GM19438 (cell line): ENCODE measurements at regions not wholly inside any gene's neighbourhood (a gene's known extent, or its start where the extent isn't known, plus 50 kb on each side); places are given as distances from the start of the nearest gene placed in this dataset.
"Not testable (repeated sequence)": the region's sequence is repeated elsewhere in the genome, so short reads cannot be mapped to it uniquely, and the experiment has no call there.

Source experiments
- ATAC-seq: cut with Tn5 transposase; IDR thresholded peaks from one replicate; pipeline ENCODE4 v1.9.1; 2021; ENCODE audit warnings: low read depth; ENCODE audit not compliant: unreplicated experiment

DNA sequence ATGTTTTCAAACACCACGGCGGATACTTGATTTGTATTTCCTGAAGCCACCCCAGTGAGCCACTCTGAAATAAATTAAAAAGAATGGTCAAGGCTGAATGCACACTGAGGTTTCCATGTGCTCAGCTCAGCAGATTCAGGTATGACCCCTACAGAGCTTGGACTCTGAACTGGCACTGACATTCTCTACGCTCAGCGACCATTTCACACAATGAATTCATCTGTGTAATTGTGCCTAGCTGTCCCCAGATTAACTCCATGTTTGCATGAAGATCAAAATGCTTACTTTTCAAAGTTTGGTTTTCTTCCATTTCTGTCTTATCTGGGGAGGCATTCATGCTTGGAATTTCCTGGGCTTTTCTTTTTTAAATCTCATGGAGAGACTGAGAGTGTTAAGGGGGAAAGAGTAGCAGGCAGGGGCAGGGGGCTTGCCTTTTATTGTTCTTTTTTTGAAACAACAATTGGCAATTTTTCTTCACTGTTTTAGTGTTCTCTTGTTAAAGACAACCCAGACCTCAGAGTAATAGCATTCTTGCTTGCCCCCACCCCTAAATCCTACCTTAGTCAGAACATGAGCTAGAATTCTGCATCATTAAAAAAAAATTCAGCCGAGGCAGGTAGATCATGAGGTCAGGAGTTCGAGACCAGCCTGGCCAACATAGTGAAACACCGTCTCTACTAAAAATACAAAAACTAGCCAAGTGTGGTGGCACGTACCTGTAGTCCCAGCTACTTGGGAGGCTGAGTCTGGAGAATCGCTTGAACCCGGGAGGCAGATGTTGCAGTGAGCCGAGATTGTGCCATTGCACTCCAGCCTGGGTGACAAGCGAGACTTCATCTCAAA is 85.5 kb upstream of the HNF1B start:
- peak; percentile 41 for ATAC-seq

DNA sequence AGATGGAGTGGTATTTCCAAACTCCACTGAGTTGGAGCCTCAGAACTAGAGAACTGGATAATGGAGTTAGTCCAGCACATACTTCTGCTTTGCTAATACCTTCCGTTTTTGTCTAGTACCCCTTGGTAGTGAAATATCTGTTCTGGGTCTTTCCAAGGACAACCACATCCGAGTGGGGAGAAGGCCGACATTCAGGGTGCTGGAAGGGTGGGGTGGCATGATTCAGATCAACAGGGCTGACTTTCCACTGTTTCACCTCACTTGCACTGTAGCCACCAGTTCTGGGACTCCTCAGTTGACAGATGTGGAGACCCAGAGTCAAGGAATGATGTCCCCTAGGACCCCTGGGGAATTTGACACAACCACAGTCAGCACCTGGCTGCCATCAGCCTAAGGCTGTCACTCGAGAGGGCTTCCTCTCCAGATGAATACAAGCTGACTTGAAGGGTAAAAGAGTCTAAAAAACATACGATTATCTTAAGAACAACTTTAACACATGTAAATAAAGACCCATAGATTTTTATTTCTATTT is 84.8 kb upstream of the HNF1B start:
- ATAC-seq = peak; percentile 56

DNA sequence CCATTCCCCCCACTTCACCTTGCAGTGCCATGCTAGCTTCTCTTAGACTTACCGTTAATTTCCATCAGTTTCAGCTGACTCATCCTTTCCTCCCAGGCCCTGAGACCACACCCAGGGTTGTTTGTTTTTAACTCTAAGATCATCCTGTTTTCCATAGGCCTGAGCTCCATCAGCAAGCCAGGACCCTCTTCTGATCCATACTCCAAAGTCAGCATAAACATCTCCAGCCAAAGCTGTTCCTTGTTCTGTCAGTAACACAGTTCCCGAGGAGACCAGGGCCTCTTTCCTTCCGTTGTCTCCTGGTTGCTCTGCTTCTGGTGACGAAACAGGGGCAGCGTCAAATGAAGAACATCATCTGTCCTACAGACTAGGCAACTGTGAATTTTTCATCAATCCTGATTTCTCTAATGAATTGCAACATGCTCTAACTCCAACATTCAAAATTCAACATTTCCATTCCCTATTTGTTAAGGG is 83.8 kb upstream of the HNF1B start:
- ATAC-seq = no peak

DNA sequence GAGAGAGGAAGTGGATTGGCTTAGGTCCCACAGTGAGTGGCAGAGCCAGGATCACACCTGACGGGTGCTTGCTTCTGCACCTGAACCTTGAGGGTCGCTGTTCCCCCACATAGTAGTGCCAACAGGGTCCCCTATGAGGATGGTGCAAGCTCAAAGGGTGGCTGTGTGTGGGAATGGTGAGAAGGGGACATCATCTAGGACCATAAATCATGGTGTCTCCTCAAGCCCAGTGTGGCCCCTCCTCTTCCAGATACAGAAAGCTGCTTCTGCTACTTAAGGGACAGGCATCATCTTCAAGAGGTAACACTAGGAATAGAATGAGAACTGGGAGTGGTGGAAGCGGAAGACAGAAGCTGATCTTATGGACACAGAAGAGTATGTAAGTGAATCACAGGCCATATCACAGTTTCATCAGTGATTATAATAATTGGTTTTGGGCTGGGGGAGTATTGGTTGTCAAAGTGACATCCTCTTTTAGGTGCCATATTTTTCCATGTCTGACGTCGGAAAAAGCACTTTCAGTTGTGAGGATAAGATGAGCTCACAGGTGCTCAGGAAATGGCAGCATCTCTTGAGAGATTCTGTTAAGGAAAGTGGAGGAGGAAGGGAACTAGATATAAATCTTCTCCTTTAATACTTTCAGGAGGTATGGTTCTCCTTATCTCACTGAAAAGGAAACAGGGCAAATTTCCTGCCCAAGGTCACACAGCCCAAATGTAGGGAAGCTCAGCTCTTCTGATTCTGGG is 83.2 kb upstream of the HNF1B start:
- no peak for ATAC-seq

DNA sequence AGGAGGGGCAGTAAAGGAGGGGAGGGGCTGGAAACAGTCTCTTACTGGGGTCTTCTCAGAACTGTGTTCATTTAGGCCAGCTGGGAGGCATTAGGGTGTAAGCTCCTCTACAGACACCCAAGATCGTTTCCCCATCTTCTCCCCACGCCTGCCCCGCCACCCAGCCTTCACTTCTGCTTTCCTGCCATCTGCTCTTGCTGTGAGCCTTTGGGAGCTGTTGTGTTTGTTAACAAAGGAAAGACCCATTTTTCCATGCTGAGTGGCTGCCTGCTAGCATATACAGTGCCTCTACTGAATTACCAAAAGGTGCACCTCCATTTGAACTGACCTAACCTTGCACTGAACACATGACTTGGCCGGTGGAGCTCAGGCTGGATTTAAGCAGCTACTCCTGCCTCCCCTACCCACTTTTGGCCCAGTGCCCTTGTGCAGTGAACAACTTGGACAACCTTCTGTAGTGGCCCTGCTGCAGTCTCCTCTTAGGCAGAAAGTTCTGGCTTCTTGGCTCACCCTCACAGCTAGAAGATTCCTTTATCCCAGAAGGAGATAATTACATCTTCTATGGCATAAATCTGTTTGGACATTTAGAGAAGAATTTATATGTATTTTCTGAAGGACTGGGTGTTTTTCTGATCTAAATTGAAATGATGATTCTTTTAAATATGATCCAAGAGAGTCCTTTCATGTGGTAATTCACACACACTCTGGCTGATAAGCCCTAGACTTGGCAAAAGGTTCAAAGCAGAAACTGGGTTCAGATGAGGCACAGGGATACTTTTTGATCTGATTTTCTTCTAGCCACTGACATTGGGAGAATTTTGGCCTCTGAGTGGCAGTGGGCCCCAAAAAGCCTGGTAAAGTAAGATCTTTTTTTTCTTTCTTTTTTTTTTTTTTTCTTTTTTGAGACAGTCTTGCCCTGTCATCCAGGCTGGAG is 81.9 kb upstream of the HNF1B start:
- ATAC-seq = no peak

DNA sequence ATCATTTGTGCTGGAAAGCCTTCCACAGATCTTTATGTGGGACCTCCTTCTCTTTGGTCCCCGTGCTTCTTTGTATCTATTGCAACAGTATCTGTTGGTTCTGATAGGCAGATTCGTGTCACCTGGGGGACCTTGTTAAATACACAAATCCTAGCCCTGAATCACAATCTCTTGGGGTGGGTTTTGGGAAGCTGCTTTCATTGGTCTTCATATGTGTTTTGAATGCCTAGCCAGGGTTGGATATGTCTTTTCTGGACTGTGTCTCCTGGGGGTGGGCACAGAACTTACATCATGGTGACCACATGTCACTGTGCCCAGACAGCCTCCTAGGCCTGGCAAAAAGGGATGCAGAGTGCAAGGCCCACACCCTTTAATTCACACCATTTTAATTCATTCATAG is 81.0 kb upstream of the HNF1B start:
- ATAC-seq = no peak

DNA sequence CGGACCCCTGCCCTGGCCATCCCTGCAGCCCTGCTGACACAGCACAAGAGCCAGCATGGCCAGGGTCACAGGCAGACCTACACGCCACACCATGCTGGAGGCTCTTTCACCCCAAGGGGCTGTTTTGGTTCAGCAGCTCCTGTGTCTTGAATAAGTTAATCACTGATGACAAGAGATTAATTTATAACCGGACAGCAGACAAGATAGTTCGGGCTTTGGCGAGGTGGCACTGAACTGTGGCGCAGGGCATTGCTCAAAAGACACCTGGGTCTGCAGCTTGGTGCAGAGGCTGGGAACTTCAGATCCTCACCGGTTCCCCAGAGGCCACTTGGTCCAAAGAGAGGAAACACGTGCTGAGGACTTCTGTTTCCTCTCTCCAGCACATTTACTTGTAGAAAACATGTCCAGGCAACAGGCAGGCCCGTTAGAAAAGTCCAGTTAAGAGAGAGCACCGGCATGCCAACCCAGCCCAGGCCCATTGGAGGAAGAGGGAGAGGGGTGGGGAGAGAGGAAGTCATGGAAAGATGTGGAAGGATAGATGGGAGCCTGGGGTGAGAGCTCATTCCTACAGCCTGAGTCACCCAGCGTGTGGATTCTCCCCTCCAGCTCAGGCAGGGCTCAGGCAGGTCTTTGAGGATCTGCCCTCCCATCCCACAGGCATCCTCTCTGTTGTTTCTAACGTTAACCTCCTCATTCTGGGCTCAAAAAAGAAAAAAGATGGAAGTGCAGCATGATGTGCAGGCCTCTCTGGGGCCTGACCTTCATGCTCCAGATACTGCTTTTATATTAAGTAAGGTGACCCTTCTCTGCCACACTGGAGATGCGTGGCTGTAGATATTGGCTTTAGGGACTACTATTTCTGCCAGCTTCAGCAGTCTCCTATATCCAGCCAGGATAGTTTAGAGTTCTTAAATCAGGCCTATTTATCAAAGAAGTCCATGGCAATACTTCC is 80.0 kb upstream of the HNF1B start:
- peak; percentile 48 for ATAC-seq

DNA sequence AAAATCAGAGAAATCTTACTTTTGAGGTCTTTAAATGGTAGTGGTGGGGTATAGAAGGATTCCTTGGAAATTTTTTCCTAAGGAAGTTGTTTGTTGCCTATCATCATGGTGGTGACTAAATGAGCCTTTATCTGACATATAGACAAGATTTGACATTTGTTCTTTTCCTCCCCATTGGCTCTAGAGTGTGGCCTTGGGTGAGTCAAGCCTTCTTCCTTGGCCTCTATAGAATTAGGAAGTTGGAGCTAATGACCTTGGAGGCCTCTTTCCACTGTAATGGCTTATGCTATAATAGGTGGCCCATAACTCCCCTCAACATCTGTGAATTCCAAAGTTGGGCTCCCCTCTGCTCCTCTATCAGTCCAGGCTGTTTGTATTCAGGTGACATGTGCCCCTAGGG is 79.1 kb upstream of the HNF1B start:
- no peak for ATAC-seq

DNA sequence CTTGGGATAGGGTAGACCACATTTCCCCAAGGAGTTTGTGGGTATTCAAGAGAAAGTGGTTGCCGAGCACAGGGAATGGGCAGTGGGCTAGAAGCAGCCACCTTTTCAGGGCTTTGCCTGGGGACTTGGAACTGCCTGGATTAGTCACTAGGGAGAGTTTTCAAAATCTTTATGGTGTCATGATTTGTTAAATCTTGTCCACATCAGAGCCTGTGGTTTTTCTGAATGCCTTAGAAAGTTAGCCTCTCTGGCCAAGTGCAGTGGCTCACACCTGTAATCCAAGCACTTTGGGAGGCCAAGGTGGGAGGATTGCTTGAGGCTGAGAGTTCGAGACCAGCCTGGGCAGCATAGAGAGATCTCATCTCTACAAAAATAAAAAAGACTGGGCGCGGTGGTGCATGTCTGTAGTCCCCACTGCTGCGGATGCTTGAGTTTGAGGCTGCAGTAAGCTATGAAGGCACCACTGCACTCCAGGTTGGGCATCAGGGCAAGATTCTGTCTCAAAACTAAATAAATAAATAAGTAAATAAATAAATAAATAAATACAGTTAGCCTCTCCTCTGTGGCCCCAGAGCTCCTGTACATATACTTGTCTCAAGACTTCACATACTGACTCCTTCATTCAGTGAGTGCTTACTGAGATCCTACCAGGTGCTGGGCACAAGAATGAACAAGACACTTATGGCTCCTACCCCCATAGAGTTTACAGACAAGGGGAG is 76.3 kb upstream of the HNF1B start:
- no peak for ATAC-seq

DNA sequence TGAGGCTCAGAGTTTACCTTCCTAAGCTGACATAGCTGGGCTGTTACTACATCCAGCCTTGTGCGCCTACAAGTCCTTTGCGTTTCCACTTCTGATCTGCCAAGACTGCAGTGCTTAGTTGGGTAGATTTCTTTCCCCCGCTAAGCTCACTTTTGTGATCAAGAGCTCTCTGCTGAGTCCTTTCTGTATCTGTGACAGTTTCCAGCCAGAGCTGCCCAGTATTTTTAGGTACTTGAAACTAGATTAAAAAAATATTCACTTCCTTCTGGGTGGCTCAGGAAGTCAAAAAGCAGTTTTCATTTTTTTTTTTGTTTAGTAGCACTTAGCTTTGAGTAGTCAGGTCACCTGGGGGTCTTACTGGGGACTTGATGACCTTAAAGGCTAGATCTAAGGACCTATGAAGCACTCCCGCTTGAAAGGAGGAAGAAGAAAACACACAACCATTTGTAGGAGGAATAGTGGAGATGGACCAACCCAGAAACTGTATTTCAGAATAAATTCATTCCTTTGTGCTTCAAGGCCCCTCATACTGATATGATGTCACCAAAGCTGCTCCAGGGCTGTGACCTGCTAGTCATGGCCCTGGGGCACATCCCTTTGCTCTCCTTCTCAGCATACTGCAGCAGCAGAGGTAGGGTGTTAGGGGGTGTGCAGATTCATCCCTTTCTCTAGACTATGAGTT is 75.6 kb upstream of the HNF1B start:
- no peak for ATAC-seq

DNA sequence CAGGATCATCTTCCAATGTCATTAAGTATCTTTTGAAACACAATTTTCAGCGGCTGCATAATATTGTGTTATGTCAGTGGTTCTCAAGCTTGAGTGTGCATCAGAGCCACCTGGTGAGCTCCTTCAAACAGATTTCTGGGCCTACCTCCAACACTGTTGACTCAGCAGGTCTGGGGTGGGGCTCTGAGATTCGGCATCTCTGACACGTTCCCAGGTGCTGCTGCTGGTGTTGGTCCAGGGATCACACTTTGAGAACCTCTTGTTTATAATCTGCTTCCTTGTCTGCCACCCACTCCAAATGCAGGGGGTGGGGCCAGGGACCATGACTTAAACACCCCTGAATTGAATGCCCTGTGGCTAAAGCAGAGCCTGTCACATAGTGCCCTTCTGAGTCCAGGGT is 73.8 kb upstream of the HNF1B start:
- ATAC-seq = no peak

DNA sequence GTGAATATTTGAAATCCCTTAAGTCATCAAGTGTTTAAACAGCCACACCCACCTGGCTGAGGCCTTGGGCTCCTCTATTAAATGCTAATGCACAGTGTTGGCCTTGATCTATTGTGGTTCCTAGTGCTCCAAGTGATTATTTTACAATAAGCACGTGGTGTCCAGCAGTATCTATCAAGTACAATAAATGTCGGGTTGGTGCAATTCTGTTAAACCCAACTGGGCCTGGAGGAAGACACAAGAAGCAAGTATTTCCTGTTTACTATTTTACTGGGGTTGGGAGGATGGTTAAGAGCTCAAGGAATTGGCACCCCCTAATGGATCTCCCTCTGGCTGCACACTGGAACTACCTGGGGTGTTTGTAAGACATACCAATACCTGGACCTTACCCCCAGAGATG is 72.1 kb upstream of the HNF1B start:
- no peak for ATAC-seq

DNA sequence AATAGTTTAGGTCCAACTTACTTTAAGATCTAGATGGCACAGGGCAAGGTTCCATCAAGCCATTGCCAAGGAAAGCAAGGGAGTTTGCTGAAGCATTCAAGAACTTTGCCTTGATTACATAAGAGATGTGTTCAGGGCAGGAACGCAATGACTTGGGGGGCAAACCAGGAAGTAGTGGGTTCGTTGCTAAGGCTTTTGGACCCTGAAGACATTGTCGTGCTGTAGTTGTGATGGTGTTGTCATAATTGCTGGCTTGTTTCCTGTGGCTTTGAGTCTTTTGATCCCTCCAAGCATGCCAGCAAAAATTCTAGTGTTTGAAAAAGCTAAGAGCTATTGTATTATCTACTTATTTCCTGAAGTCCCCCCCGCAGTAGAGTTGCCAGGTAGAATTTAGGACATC is 70.7 kb upstream of the HNF1B start:
- no peak for ATAC-seq

DNA sequence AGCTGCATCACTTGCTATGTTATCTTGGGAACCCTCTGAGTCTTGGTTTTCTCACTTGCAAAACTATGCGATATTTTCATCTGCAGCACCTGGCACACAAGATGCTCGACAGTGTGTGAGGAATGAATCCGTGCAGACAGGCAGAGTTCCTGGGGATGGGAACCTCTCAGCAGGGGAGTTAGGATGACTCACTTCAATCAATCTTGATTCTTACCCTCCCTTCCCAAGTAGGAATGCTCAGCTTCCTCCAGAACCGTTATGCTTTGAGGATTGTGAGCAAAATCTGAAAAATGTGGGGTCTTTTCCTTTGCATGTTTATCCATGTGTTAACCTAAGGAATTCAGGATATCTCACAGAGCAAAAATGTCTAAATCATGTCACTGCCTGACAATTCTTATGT is 68.9 kb upstream of the HNF1B start:
- no peak for ATAC-seq

DNA sequence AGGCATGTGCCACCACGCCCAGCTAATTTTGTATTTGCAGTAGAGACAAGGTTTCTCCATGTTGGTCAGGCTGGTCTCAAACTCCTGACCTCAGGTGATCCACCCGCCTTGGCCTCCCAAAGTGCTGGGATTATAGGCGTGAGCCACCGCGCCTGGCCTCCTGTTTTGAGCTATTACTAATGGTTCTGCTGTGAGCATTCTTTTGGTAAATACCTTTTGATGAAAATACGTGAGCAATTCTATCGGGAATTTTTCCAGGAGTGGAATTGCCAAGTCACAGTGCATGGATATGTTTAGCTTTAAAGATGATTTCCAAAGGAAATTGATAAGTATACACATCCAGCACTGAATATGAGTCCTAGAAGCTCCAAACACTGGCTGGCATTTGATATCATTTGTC is 64.0 kb upstream of the HNF1B start:
- ATAC-seq = not testable (repeated sequence)

DNA sequence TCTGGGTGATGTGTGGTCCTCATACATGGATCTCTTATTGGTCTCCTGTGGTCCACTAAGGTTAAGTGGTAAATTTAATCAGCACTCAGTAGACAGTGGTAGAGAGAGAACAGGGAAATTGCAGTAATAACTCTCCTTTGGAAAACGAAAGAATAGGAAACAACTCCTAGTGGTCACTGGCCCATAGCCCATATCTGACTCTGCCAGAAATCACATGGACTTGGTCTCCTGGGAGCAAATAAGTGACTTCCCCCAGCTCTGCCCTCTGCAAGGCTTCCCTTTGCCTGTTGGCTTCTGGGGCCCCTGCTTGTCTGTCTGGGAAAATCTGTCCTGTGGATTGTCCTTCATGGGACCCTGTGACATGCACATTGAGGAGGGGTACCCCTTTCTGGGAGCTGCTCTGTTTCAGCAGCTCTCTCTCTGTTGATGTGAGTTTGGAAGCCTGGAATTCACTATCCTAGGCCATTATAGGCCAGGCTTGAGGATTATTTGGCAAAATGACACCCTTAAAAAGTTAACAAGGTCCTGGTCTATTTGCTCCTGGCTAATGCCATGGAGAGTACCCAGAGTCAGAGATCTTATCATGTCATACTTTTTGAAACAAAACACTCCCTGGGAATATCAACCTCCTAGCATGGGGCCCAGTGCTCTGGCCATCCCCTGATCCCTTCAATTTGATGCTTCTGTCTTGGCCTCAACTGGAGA is 58.0 kb upstream of the HNF1B start:
- no peak for ATAC-seq

DNA sequence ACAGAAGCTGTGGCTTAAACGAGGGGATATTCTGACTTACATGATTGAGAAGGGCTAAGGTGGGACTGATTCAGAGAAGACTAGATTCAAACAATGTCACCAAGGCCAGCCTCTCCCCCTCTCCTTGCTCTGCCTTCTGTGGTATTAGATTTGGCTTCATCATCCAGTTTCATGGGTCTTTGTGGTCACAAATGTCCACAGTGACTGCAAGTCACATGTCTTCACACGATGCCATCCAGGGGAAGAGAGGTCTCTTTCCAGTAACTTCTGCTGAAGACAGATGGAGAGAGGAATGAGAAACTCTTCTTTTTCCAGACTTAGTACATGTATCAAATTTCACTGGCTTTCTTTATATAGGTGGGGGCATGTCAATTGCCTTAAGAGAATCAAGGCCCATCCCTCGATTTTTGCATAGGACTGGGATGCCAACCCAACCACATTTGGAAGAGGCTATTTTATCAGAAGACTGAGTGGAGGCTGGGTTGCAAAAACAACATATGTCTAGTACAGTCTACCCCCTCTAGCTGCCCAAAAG is 57.3 kb upstream of the HNF1B start:
- no peak for ATAC-seq
